ENCODE measurements at regions not wholly inside any gene's neighbourhood (a gene's known extent, or its start where the extent isn't known, plus 50 kb on each side); places are given as distances from the start of the nearest gene placed in this dataset.
"Not testable (repeated sequence)": the region's sequence is repeated elsewhere in the genome, so short reads cannot be mapped to it uniquely, and the experiment has no call there.

DNA sequence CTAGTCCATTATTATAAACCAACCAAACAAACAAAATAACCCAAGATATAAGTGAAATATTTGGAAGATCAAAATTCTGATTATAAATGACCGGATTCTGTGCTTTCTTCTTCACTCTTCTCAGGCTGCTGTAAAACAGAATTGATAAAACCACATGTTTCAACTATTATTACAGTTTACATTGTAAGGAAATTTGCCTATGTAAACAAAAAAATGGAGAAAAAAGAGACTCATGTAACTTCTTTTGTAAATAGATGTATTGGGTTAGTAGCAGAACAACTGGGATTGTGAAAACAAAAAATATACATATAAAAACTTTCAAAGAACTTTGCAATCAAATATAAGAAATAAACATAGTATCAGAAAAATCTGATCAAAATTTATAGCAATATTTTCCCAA lies 295.2 kb upstream of the CCDC179 start:
- no peak for DNase-seq

DNA sequence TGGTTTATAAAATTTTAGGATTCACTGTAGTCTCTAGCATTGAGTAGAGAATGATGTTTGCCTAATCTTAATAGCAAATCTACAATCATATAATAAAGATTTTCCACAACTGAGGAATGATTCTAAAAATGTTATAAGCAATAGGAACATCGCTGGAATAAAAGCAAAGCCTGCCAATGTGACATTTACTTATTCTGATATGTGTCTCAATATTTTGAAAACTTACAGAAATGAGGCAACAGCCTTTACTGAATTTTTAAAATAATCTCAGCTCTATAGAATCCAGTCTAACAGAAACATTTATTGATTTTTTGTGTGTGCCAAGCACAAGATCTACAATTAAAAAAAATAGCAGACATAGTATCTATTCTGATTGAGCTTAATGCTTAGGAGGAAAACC lies 303.7 kb upstream of the CCDC179 start:
- no peak for DNase-seq

- DNase-seq: no peak
Measured at GRCh38 chr11:23166376-23166775, 306.1 kb upstream of the CCDC179 start.

DNA sequence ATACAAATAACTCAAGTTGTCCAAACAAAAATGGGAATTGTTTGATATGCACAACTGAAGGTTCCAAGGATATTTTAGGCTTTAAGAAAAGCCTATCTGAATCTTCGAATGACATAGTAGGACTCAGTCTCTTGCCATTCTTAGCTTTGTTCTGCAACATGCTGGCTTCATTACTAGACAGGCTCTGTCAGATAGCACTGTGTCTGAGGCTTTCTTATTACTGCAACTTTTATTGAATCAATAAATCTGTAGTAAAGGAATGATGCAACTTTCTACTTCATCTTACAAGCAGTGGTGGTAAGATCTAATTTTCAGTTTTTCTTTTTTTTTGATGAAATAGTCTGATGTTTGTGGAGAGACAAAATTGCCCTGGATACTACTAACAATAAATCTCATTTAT lies 319.3 kb upstream of the CCDC179 start:
- no peak for DNase-seq

GRCh38 chr11:23181022-23181807 lies 320.9 kb upstream of the CCDC179 start:
- DNase-seq: no peak

DNA sequence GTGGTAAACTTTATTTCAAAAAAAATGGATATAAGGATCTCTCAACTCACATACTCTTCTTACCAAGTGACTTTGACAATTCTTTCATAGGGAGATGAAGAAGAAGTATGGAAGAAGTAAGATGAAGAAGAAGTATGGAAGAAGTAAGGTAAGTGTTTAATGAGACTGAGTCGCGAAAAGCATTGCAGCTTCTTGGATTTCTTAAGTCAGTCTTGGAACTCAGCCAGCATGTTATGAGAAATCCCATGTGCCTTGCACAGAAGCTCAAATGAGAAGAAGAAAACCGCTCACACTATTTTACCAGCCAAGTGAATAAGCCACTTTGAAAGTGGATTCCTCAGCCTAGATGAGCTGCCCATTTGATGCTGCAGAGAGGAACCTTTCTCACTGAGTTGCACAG lies 332.0 kb upstream of the CCDC179 start:
- DNase-seq: no peak

DNA sequence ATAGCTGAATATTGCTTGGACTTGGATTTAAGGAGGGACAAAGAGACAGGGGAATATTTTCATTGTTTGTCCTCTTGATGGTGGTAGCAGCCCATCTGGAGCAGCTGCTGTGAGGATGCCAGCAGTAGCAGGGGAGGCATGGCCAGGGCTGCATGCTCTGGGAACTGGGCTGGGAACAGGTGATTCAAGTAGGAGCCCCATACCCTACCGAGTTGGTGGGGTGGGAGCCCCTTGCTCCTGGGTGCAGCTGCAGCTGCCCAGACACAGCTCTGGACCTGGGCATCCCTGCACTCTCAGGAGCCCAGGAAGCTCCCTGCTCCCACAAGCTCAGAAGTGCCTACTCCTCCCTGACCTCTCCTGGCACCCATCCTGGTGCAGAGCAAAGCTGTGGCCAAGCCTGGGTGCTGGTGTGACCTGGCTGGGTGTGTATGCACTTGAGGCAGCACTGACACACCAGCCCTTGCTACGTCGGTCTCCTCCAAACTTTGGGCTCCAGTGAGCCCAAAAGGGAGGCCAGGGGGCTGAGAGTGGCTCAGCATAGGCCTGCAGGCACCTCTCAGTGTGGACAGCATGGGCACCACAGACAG lies 341.8 kb upstream of the CCDC179 start:
- DNase-seq: no peak

DNA sequence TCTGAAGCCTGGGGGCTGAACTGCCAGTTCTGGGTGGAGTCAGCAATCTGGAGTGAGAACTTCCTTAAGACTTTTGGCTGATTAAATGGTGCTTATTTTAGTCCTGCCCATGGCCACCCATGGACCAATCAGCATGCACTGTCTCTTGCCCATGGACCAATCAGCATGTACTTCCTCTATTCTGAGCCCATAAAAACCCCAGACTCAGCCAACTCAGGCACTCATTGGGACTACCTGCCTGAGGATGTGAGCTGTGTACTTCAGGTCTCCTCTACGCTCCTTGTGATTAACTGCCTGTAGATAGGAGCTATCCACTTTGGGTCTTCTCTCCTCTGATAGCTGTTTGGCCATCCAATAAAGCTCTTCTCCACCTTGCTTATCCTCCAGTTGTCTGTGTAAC lies 342.3 kb upstream of the CCDC179 start:
- DNase-seq: no peak

GRCh38 chr11:23205156-23205871 lies 345.0 kb upstream of the CCDC179 start:
- DNase-seq: no peak

- DNase-seq: no peak
Measured at GRCh38 chr11:23206741-23207336, 346.6 kb upstream of the CCDC179 start.

DNA sequence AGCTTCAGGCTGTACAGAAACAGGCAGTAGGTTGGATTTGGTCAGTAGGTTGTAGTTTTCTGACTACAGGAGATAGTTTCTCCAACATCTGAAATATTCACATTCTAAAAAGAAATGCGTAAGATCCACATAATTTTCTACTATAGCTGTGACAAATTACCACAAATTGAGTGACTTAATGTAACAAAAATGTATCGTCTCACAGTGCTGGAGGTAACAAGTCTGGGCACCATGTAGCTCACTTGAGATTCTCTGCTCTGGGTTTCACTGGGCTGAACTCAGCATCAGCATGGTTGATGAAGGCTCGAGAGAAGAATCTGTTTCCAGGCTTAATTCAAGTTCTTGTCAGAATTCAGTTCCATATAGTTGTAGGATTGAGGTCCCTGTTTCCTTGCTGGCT lies 350.9 kb upstream of the CCDC179 start:
- DNase-seq: no peak

- no peak for DNase-seq
Measured at GRCh38 chr11:23212807-23213206, 352.5 kb upstream of the CCDC179 start.

DNA sequence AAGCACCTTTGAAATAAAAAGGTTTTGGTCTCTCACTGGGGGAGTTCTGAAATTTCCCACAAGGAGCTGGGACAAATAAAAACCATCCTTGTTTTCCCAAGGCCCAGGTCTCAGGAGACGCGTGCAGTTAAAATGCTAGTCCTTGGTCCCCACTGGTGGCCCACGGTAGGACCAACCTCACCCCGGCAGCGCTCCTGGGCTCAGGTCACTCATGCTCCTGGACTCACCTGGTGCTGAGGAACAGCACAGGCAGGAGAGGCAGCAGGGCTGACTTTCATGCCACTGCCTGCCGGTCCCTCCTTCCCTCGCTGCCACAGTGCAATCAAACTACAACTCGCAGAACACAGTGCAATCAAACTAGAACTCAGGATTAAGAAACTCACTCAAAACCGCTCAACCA lies 356.8 kb upstream of the CCDC179 start:
- DNase-seq: no peak

- not testable (repeated sequence) for DNase-seq
Measured at GRCh38 chr11:23220086-23220485, 359.8 kb upstream of the CCDC179 start.

- no peak for DNase-seq
Measured at GRCh38 chr11:23221366-23221765, 361.1 kb upstream of the CCDC179 start.

DNA sequence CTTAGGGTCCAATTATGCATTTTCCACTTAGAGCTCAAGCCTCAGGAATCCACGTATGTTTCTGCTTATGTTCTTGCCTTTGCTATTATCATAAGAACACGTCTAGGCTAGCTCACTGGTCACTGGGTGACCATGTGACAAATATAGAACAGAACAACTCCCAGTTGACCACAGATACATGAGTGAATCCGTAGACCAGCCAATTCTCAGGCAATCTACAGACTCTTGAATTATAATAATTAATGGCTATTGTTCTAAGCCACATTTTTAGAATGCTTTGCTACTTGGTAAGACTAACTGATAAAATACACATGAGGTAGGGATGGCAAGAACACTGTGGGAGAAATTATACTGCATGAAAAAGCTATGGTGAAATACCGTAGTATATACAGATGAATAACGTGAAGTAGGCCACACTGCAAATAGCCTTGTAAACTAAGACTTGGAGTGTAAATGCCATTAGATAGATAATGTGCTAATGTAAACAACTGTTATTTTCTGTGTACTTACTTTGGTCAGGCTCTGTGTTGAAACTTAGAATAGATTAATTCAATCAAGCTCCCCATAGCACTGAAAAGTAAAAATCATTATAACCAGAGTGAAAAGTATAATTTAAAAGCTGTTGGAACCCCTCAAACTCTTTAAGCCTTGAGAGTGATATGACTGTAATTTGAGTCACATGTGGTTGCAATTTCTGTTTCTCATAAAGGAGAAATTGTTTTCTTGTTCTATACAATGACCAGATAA lies 366.2 kb upstream of the CCDC179 start:
- no peak for DNase-seq

DNA sequence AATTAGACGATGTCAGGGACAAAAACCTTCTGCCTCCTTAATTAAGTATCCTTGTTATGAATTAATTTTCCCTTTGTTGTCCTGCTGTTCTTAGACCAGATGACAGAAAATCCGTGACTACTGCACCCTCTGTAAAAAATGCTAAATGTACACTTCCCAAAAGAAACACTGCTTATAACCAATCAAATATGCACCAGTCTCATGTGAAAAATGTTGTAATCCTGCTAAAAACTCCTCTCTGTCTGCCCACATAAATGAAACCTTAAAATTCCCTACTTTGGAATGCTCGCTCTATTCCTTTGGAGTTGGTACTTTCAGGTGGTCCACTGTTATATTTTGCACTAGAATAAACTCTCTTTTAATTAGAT lies 366.8 kb upstream of the CCDC179 start:
- no peak for DNase-seq

DNA sequence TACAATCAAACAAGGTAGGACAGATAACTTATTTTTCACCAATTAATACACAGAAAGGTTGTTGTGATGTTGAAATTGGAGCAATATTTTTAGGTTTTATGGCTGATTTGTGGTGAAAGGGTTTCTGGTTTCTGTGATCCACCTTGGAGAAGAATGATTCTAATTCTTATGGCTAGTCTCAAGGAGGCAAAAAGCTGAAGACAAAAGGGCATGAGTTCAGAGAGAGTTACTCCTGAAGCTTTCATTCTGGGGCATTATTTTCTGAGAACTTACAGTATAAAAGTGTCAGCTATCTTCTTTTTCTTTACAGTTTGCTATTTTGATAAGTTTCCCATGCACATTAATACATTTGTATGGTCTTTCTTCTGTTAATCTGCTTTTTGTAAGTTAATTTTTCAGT lies 372.4 kb upstream of the CCDC179 start:
- DNase-seq: no peak

DNA sequence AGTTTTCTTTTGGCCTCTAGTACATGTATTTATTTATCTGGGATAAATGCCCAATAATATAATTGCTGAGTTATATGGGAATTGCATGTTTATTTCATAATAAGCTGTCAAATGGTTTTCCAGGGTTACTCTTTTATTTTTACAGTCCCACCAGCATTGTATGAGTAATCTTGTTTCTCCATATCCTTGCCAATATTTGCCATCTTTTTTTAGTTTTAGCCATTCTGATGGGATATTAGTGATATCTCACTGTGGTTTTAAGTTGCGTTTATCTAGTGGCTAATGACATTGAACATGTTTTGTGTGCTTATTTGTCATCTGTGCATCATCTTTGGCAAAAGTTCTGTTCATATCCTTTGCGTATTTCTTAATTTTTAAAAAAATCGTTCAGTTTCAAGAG lies 372.8 kb upstream of the CCDC179 start:
- DNase-seq: no peak

DNA sequence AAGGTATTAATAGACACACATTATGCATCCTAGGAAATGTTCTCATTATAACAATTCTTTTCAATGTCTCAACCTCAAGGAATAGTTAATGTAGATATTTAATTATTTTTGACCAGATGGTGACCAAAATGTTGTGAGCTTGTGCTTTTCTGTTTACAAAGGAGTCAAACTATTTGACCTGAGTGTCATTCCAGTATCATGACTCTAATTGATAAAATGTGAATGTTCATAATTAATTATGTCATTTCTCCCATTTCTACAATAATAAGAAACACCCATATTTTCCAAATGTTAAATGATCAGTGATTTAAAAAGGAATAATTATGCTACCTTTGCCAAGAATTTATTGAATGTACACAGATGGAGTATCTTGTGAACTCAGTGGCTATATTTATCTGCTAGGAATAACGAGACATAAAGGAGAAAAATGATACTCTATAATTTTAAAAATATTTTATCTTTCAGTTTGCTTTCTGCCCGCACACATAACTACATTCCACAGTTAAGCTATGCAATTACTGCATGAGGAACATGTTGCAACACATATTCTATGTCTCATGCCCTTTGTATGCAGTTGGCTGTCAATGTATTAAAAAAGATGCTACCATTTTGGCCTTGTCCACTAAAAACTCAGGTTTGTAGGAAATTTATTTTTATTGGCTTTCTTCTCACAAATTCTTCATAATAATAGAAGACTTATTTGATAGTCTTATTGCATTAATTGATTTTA lies 376.7 kb upstream of the CCDC179 start:
- no peak for DNase-seq

DNA sequence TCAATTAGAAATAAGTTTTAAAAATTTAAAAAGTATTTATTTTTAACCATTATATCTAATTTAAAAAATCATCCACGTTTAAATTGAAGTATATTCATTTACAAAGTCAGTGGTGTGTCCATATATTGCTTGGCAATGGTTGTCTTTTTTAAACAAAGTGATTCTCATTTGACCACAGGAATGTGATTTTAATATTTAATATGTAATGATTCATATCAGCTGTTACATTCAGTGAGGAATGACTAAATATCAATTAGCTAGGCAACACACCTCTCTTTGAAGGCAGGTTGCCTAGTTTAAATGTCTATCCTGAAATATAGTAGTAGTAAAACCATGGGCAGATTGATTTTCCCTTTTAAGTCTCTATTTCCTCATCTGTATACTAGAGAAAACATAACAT lies 392.2 kb upstream of the CCDC179 start:
- DNase-seq: no peak

GRCh38 chr11:23257088-23257487 lies 396.8 kb upstream of the CCDC179 start:
- DNase-seq: no peak
